GM12878 (cell line): ENCODE measurements at regions not wholly inside any gene's neighbourhood (a gene's known extent, or its start where the extent isn't known, plus 50 kb on each side); places are given as distances from the start of the nearest gene placed in this dataset.

Source experiments
- CBFB ChIP-seq: IDR thresholded peaks from 2 replicates; pipeline ENCODE4 v1.6.1; 2016; ENCODE audit warnings: antibody characterized with exemption, low read depth
- CTCF ChIP-seq, 3 experiments: IDR thresholded peaks in 2 of 3; conservative IDR thresholded peaks in 1 of 3; 2 replicates each; pipeline ENCODE4 v1.5.1; 2011; ENCODE audit warnings: low read depth in 3 of 3, low read length in 3 of 3, mild to moderate bottlenecking in 3 of 3, control low read depth in 2 of 3, moderate library complexity in 2 of 3, inconsistent platforms in 1 of 3, mixed read lengths in 1 of 3; ENCODE audit not compliant: control insufficient read depth in 2 of 3, insufficient read depth in 1 of 3; ENCODE audit errors: extremely low read depth in 1 of 3
- POLR2AphosphoS5 ChIP-seq: IDR thresholded peaks from 2 replicates; pipeline ENCODE4 v1.6.1; 2011; ENCODE audit warnings: mild to moderate bottlenecking, low read length, inconsistent platforms
- REST ChIP-seq: IDR thresholded peaks from 2 replicates; pipeline ENCODE4 v1.6.1; 2012; ENCODE audit warnings: mild to moderate bottlenecking, low read depth, low read length

- TF ChIP-seq CBFB, result no peak
- no peak for TF ChIP-seq POLR2AphosphoS5
- no peak for TF ChIP-seq CTCF (IDR thresholded peaks at IDR 0.05 in 2 of 3, conservative IDR thresholded peaks at IDR 0.05 in 1 of 3; ENCODE audit: control insufficient read depth in 2 of 3, extremely low read depth in 1 of 3, insufficient read depth in 1 of 3, low read depth in 3 of 3, low read length in 3 of 3)
- no peak for TF ChIP-seq REST
These were observed 461.8 kb downstream of the CENPC start for GRCh38 chr4:67083496-67083895.
